Liver (tissue), 8 donors: ENCODE measurements at regions not wholly inside any gene's neighbourhood (a gene's known extent, or its start where the extent isn't known, plus 50 kb on each side); places are given as distances from the start of the nearest gene placed in this dataset.

Experiments used
- DNase-seq: peaks from one replicate; pipeline ENCODE4 v3.0.0-alpha.2; 2017; ENCODE audit warnings: low spot score
- H3K27ac ChIP-seq, 2 donors: one replicate each; pipeline ENCODE4 v1.7.0; 2013; ENCODE audit warnings: inconsistent platforms in 2 of 2, low read length in 2 of 2, control low read depth in 1 of 2, low read depth in 1 of 2, mild to moderate bottlenecking in 1 of 2
- H3K27me3 ChIP-seq, 4 donors: one replicate each; pipeline versions ENCODE4 v1.6.1 to v1.7.0; 2013; ENCODE audit warnings: low read length in 3 of 4, inconsistent platforms in 1 of 4, mild to moderate bottlenecking in 1 of 4, moderate library complexity in 1 of 4; ENCODE audit not compliant: control insufficient read depth in 4 of 4, insufficient read depth in 4 of 4
- H3K36me3 ChIP-seq, 4 donors: one replicate each; pipeline versions ENCODE4 v1.6.1 to v1.7.0; 2013; ENCODE audit warnings: low read length in 3 of 4, mild to moderate bottlenecking in 3 of 4, low read depth in 1 of 4, moderate library complexity in 1 of 4; ENCODE audit not compliant: control insufficient read depth in 4 of 4, insufficient read depth in 3 of 4
- H3K4me1 ChIP-seq, 4 donors: one replicate each; pipeline versions ENCODE4 v1.6.1 to v1.7.0; 2013; ENCODE audit warnings: low read length in 3 of 4, mild to moderate bottlenecking in 3 of 4, moderate library complexity in 1 of 4; ENCODE audit not compliant: control insufficient read depth in 4 of 4, insufficient read depth in 4 of 4
- H3K4me3 ChIP-seq, 3 donors: one replicate each; pipeline versions ENCODE4 v1.6.1 to v1.7.0; 2013; ENCODE audit warnings: low read length in 3 of 3, control low read depth in 1 of 3, low read depth in 1 of 3, mild to moderate bottlenecking in 1 of 3
- H3K9ac ChIP-seq, 2 donors: one replicate each; pipeline ENCODE4 v1.7.0; 2013; ENCODE audit warnings: low read length in 2 of 2, mild to moderate bottlenecking in 2 of 2, moderate library complexity in 2 of 2, control low read depth in 1 of 2, low read depth in 1 of 2
- H3K9me3 ChIP-seq, 4 donors: one replicate each; pipeline versions ENCODE4 v1.6.1 to v1.7.0; 2013; ENCODE audit warnings: low read length in 3 of 4; ENCODE audit not compliant: control insufficient read depth in 4 of 4
- ATF3 ChIP-seq: IDR thresholded peaks from 2 replicates; pipeline ENCODE4 v1.6.1; 2016; ENCODE audit warnings: antibody characterized with exemption
- CTCF ChIP-seq: fragments of 150-350 bp; IDR thresholded peaks from 2 replicates; pipeline ENCODE4 v1.5.1; 2017; ENCODE audit warnings: improper control_type of control experiment, low read depth, low read length; ENCODE audit not compliant: missing input control
- EGR1 ChIP-seq, 2 donors: IDR thresholded peaks; 2 replicates each; pipeline ENCODE4 v1.6.1; 2016 to 2018; ENCODE audit warnings: antibody characterized with exemption in 2 of 2, low read depth in 2 of 2
- FOXA1 ChIP-seq: IDR thresholded peaks from 2 replicates; pipeline ENCODE4 v1.6.1; 2016; ENCODE audit warnings: antibody characterized with exemption
- FOXA2 ChIP-seq: IDR thresholded peaks from 2 replicates; pipeline ENCODE4 v1.6.1; 2016; ENCODE audit warnings: antibody characterized with exemption
- GABPA ChIP-seq, 2 donors: IDR thresholded peaks in 1 of 2; conservative IDR thresholded peaks in 1 of 2; 2 replicates each; pipeline ENCODE4 v1.6.1; 2016; ENCODE audit warnings: antibody characterized with exemption in 2 of 2, mild to moderate bottlenecking in 1 of 2, moderate library complexity in 1 of 2
- HNF4A ChIP-seq, 2 donors: conservative IDR thresholded peaks; 2 replicates each; pipeline ENCODE4 v1.6.1; 2016; ENCODE audit warnings: antibody characterized with exemption in 2 of 2, mild to moderate bottlenecking in 2 of 2
- HNF4G ChIP-seq: IDR thresholded peaks from 2 replicates; pipeline ENCODE4 v1.6.1; 2016; ENCODE audit warnings: antibody characterized with exemption
- JUND ChIP-seq, 2 donors: IDR thresholded peaks; 2 replicates each; pipeline ENCODE4 v1.6.1; 2016; ENCODE audit warnings: antibody characterized with exemption in 2 of 2
- NR2F2 ChIP-seq: IDR thresholded peaks from 2 replicates; pipeline ENCODE4 v1.6.1; 2016; ENCODE audit warnings: antibody characterized with exemption
- RAD21 ChIP-seq, 2 donors: IDR thresholded peaks; 2 replicates each; pipeline ENCODE4 v1.6.1; 2016; ENCODE audit warnings: antibody characterized with exemption in 2 of 2, mild to moderate bottlenecking in 2 of 2
- RXRA ChIP-seq, 2 donors: IDR thresholded peaks; 2 replicates each; pipeline ENCODE4 v1.6.1; 2017 to 2018; ENCODE audit warnings: antibody characterized with exemption in 2 of 2, mild to moderate bottlenecking in 1 of 2
- SP1 ChIP-seq: IDR thresholded peaks from 2 replicates; pipeline ENCODE4 v1.6.1; 2018; ENCODE audit warnings: antibody characterized with exemption, mild to moderate bottlenecking
- TAF1 ChIP-seq: conservative IDR thresholded peaks from 2 replicates; pipeline ENCODE4 v1.6.1; 2016; ENCODE audit warnings: antibody characterized with exemption, mild to moderate bottlenecking
- YY1 ChIP-seq: IDR thresholded peaks from 2 replicates; pipeline ENCODE4 v1.6.1; 2016; ENCODE audit warnings: antibody characterized with exemption, mild to moderate bottlenecking
- ZBTB33 ChIP-seq: IDR thresholded peaks from 2 replicates; pipeline ENCODE4 v1.6.1; 2016; ENCODE audit warnings: antibody characterized with exemption
- WGBS: extraction: QIAGEN DNeasy Blood & Tissue Kit; methylation state at CpG from one replicate; pipeline ENCODE4 v1.1.7; 2013; 5-methylcytosine and 5-hydroxymethylcytosine counted together
- TF ChIP-seq, protein P1 (sequence below): IDR thresholded peaks from 2 replicates; pipeline ENCODE4 v1.6.1; 2016; ENCODE audit warnings: antibody characterized with exemption
- donor health status: healthy.
- donor health status: healthy.
- donor health status: healthy.
- donor health status: healthy.
- donor health status: healthy.

- TF ChIP-seq FOXA1 (no peak), SP1 (no peak), RAD21 (IDR thresholded peaks at IDR 0.05) (no peak), HNF4A (conservative IDR thresholded peaks at IDR 0.05) (no peak), JUND (IDR thresholded peaks at IDR 0.05) (no peak), GABPA (IDR thresholded peaks at IDR 0.05 in 1 of 2, conservative IDR thresholded peaks at IDR 0.05 in 1 of 2) (no peak), ZBTB33 (no peak)
- WGBS, result 98% methylated on average over 2 of the region's 2 CpGs
- no peak for DNase-seq
- Histone ChIP-seq H3K27me3 (no peaks in the 10 kb centered on the region), H3K27ac (no peak overlapping the region), H3K9me3 (no peaks in the 10 kb centered on the region), H3K9ac (no peak overlapping the region), H3K4me3 (no peak overlapping the region), H3K36me3 (no peaks in the 10 kb centered on the region), H3K4me1 (no peaks in the 10 kb centered on the region)
These were observed 416.4 kb upstream of the UBE2E3 start for GRCh38 chr2:180564051-180564450.

DNA sequence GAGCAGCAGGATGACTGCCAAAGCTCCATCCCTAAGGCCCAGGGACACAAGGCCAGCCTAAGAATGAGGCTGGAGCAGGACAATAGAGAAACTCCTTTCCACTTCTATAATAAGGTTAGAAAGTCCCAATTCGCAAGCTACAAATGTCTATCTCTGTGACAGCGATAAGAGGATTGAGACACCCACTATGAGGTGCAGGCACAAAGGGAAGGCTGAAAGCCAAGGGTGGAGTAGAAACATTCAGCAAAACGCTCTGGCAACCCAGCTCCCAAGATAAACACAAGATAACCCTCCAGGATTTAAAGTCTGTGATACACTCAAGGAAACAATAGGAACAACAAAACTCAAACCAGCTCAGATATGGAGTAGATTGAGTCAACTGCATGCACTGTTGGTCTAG, 418.0 kb upstream of the UBE2E3 start:
- H3K4me3 ChIP-seq, result no peak overlapping the region
- DNase-seq, result no peak
- H3K9me3 ChIP-seq, result no peaks in the 10 kb centered on the region
- H3K4me1 ChIP-seq, result no peaks in the 10 kb centered on the region
- H3K27ac ChIP-seq, result no peak overlapping the region
- TF ChIP-seq YY1, result no peak
- TF ChIP-seq HNF4G, result no peak
- no peak for TF ChIP-seq SP1
- TF ChIP-seq NR2F2, result no peak
- TF ChIP-seq EGR1 (IDR thresholded peaks at IDR 0.05; ENCODE audit: low read depth in 2 of 2), result no peak
- no peak for TF ChIP-seq FOXA2
- TF ChIP-seq RXRA (IDR thresholded peaks at IDR 0.05), result no peak
- TF ChIP-seq CTCF, result no peak
- TF ChIP-seq, protein P1, sequence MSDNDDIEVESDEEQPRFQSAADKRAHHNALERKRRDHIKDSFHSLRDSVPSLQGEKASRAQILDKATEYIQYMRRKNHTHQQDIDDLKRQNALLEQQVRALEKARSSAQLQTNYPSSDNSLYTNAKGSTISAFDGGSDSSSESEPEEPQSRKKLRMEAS, result no peak
- no peak for TF ChIP-seq ATF3
- no peak for TF ChIP-seq FOXA1
- no peak for TF ChIP-seq JUND (IDR thresholded peaks at IDR 0.05)
- no peaks in the 10 kb centered on the region for H3K36me3 ChIP-seq
- 70% methylated on average over 3 of the region's 3 CpGs for WGBS
- no peaks in the 10 kb centered on the region for H3K27me3 ChIP-seq
- no peak overlapping the region for H3K9ac ChIP-seq

DNA sequence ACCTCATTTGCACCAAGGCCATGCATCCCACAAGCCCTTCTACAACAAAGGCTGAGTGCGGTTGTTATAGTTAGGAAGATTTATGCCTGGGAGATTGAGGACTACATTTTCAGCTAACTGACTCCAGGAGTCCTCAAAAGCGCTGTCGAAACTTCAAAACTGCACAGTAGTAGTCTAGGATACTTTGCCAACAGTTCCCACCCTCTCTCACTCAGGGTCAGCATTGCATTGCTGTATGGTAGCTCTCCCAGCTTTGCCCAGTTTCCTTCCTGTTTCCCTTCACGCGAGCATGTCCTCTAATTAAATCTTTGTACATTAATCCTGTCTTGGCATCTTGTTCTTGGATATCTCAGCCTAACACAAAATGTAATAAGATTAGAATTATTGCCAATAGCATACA, 420.6 kb upstream of the UBE2E3 start:
- Histone ChIP-seq H3K4me1 (no peaks in the 10 kb centered on the region), H3K4me3 (no peak overlapping the region), H3K36me3 (no peaks in the 10 kb centered on the region), H3K27ac (no peak overlapping the region), H3K9ac (no peak overlapping the region), H3K27me3 (no peaks in the 10 kb centered on the region), H3K9me3 (no peaks in the 10 kb centered on the region)
- no peak for DNase-seq
- 71% methylated on average over 5 of the region's 5 CpGs for WGBS
- TF ChIP-seq ZBTB33 (no peak), FOXA1 (no peak), CTCF (no peak), EGR1 (IDR thresholded peaks at IDR 0.05; ENCODE audit: low read depth in 2 of 2) (no peak), ATF3 (no peak), JUND (IDR thresholded peaks at IDR 0.05) (no peak), NR2F2 (no peak), TAF1 (no peak)
